Iris pigment epithelial cell (primary cell): ENCODE measurements at regions not wholly inside any gene's neighbourhood (a gene's known extent, or its start where the extent isn't known, plus 50 kb on each side); places are given as distances from the start of the nearest gene placed in this dataset.
"Not testable (repeated sequence)": the region's sequence is repeated elsewhere in the genome, so short reads cannot be mapped to it uniquely, and the experiment has no call there.

Experiments used
- DNase-seq: peaks from one replicate; pipeline ENCODE4 v3.0.0-alpha.2; 2011; ENCODE audit warnings: low read depth

DNA sequence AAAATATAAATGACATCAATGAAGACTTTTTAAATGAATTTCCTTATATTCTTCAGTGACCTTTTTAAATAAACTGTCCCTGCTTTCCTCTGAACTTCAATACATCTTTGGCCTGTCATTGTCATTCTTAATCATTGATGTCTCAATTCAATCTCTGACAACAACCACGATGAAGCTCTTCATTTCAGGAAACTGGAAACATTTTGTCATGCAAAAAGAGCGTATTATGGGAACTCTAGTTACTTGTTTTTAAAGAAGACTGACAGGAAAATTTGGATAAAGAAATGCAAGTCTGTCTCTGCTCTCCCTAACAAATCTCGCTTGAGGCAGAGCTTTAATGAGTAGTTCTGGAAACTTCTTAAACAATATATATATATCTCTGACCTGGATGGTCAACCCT is 535.8 kb upstream of the ADGRL2 start:
- no peak for DNase-seq

DNA sequence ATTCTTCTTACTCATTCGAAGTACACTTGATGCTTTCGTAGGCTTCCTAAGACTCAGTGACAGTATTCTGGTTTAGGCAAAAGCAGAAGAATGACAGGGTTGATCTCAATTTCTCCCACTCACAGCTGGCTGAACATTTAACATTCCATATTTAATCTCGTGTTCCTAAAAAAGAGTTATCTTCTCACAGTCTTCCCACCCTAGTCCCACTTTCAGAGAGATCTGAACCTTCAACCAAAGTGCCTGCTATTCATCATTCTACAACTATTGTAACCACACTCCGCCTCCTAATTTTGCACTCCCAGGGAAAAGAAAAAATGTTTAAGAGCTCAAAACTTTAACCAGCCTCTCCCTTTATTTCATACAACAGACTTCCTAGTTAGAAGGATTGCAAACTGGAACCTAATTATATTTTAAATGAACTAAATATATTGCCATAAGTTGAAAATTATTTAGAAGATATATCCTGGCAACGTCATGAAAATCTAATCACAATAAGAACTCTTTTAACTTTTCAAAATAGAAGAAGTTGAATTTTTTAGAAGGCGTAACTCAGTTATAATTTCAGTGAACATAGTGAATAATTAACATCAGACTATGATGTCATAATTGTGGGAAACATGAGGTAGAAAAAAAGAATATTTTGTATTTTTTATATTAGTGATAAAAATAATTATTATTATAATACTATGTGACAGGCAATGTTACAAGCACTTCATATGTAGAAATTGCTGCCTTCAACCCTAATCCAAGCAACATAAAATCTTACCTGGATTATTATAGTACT is 540.9 kb upstream of the ADGRL2 start:
- DNase-seq: no peak

DNA sequence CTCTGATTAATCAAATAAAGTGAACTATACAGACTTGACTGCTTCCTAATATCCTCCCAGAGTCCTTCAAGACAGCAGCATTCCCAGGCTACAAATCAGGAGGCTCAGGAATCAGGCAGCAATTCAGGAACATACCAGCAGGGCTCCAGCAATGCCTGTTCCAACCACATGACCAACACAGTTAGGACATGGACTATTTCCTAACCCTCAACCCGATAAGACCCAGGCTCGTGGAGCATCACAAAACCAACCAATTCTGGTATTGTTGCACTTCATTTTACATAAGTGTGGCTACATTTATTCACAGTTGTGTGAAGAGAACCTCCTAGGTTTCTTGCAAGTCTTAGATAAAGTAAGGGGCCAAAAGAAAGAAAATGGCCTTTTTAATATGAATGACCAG is 546.2 kb upstream of the ADGRL2 start:
- DNase-seq: peak; percentile 1

DNA sequence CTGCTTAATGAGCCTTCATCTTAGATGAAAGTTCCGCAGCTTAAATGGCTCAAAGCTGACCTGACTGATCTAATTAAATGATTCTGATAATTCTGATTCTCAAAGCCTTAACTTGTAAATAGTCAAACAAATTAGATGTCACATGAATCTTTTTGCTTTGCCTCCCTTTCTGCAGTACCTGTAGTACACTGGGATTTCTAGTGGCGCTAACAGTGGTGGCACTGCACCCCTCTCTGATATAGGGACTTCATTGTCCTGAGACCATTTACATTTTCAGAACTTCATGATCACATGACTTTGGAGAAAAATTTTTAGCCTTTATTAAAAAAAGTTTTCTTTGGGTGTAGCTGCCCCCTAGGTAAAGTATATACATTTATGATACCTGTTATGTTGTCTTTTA is 546.7 kb upstream of the ADGRL2 start:
- DNase-seq: no peak

DNA sequence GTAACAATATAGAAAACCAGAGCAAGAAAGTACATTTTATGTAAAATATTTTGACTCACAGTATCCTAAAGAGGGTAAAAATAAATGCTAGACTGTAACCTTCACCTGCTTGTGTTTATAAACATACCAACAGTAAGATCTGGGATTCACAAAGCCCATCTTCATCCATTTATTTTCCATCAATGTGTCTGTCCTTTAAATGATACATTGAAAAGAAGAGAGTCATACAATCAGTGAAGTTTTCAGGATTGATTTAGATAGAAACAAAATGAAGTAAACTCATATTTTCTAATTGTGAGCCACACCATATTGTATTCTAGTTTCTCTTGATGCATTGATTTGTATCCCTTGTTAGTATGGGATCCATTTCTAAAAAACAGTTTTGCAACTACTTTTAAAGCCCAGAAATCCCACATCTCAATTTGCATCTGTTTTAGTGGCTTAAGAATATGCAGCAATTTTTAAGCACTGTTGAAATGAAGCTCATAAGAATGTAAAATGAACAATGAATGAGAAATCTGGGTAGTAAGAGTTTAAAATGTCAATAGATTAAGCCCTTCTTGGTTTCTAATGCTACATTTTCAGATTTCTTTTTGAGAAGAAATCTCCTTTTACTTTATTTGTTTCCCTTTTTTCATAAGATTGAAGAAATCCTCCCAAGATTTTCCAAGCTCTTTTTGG is 548.1 kb upstream of the ADGRL2 start:
- no peak for DNase-seq

DNA sequence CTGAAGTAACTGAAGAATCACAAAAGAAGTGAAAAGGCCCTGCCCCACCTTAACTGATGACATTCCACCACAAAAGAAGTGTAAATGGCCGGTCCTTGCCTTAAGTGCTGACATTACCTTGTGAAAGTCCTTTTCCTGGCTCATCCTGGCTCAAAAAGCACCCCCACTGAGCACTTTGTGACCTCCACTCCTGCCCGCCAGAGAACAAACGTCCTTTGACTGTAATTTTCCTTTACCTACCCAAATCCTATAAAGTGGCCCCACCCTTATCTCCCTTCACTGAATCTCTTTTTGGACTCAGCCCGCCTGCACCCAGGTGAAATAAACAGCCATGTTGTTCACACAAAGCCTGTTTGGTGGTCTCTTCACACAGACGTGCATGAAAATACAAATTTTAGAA is 549.9 kb upstream of the ADGRL2 start:
- not testable (repeated sequence) for DNase-seq

DNA sequence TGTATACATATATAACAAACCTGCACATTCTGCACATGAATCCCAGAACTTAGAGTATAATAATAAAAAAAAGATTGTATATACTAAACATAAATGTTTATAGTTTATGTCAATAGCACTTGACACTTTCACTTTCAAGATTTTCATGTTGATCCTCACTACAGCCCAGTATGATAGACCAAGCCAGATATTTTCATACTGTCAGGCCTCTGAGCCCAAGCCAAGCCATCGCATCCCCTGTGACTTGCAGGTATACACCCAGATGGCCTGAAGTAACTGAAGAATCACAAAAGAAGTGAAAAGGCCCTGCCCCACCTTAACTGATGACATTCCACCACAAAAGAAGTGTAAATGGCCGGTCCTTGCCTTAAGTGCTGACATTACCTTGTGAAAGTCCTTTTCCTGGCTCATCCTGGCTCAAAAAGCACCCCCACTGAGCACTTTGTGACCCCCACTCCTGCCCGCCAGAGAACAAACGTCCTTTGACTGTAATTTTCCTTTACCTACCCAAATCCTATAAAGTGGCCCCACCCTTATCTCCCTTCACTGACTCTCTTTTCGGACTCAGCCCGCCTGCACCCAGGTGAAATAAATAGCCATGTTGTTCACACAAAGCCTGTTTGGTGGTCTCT is 555.5 kb upstream of the ADGRL2 start:
- not testable (repeated sequence) for DNase-seq

DNA sequence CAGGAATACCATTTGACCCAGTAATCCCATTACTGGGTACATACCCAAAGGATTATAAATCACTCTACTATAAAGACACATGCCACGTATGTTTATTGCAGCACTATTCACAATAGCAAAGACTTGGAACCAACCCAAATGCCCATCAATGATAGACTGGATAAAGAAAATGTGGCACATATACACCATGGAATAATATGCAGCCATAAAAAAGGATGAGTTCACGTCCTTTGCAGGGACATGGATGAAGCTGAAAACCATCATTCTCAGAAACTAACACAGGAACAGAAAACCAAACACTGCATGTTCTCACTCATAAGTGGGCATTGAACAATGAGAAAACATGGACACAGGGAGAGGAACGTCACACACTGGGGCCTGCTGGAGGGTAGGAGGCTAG is 556.1 kb upstream of the ADGRL2 start:
- DNase-seq: not testable (repeated sequence)

DNA sequence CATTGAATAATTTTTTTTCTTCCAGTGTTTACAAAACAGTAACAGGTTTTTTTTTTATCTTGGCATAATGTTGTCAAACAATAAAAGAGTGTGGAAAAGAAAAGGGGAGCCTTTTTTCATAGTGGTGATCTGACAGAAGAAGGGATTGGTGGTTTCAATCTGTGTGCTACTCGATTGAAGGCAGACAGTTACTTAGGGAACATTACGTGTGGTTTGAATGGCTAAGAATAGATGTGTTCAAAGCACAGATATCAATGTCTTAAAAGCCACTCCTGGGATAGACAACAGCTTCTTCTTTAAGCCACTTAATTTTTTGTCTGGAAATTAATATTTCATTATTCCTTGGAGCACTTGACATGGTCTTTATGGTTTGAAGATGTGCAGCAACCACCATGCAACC is 558.6 kb upstream of the ADGRL2 start:
- no peak for DNase-seq

DNA sequence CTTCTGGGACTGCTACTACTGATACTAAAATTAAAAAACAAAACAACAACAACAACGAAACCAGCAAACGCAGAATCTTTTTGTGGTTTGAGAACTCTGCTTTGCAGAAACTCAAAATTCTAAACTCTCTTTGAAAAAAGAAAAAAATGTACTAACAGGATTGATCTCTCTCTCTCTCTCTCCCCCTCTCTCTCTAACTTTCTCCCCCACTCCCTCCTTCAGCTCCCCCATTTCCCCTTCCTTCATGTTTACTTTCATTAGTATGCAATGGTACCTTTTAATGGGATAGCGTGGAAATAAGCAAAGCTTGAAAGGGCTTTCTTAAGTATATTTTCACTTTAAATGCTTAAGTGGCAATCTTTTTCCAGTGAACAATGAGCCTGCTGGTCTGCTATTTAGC is 562.6 kb upstream of the ADGRL2 start:
- DNase-seq: no peak

DNA sequence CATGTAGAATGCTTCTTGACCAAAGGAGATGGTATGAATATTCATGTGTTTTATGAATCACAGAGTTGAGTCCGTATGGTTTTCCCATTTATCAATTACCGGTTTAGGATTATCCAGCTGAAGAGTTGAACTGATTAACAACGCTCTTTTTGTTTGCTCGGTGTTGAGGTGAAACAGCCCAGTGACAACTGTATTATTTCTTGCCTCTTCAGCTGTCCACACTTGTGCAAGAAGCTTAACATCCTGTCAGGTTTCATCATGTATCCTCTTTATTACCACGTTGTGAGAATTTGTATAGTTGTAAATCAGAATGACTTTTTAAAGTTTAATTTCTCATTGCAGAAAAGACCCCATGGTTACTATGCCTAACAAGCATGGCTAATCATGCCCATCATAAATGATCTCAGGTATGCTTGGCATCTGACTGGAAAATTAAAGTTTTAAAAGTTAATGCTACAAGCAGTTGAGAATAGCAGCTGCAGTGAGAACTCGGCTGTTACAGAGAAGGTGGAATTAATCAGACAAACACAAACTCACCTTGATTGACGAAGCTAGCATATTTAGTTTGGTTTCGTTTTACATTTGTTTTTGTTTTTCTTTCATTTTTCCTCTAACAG is 563.2 kb upstream of the ADGRL2 start:
- DNase-seq: no peak

DNA sequence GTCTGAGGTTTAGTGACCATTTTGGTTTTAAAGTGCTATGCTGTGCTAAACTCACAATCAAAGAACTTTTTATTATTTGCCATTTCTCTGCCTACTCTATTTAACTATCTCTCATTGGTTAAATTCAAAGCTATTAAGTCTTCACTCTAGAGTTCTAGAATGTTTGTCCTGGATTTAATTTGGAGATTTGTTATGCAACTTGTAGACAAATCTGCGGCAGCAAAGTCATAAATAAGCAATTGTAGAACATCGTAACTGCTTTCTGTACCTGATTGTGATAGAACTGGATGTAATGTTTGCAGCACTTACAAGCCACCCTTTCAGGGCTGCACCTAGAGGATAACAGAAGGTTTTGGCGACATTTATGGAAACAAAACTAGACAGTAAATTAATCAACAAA is 566.5 kb upstream of the ADGRL2 start:
- no peak for DNase-seq

DNA sequence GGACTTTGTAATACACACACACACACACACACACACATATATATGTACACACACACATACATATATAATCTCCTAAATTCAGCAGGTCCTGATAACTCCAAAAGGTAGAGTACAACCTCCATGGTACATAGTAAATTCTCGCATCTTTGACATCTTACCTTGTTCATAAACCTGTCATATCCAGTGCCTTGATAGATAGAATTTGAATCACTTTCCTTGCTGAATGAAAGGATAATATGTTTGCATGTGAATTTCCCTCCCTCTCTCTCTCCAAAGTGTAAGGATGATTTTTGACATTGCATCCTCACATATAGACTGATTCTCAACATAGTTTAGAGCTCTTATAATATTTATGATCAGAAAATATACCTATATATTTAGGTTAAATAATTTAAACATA is 567.1 kb upstream of the ADGRL2 start:
- DNase-seq: no peak

DNA sequence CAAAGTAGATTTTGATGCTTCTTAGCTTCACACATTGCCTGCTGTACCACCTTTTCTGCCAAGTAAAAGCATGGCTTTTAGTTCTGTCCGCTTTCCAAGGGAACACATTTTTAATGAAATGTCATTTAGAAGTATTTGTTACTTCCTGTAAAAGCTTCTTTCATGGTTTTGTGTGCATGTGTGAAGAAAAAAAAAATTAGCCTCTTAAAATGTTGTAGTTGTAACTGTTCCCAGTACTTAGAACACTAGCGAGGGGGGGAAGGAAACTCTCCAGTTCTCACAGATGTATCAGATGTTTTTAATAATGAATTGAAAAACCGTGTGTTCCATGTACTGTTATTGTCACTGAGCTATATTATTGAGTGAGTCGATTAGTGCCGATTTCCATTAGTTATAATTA is 568.3 kb upstream of the ADGRL2 start:
- DNase-seq: no peak

DNA sequence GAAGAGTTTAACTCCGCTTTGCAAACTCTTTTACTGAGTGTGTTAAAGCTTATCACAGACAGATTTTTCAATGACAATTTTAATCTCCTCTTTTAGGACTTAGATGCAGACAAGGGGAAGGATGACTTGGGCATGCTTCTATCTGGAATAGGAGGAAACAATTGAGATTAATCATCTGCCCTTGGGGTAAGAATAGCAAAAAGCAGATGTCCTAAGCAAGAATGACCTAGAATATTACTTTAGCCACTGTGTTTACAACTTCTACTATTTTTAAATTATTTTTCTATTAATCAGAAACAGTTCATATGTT is 569.0 kb upstream of the ADGRL2 start:
- DNase-seq: no peak

DNA sequence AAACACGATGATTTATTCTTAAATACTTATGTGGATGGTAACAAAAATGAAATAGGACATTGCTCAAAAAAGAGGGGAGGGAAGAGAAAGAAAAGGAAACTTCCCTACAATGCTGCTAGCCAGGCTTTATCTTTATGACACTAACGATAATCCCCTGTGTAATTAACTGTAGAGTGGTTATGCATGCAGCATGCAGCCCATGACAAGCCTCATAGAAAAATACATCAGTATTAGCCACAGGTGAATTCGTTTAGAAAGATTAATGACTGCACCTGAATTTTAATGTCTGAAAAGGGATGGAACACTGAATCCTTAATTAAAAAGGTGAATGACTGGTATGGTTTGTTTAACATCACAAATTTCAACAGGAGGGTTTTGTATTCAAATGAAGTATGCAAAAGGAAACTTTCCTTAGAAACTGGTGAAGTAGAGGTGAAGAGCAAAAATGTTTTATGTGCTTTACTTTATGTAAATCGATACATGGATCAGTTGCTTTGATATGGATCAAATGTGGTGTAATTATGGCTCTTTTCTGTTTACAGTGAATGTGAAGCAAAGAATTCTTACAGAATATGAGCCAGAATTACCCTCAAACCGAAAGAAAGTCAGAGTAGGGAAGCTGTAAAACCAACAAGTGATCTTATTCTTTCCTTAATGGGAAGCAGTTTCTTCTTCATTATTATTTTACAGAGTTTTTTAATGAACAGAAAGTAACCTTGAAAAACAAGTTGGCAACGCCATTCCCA is 569.6 kb upstream of the ADGRL2 start:
- no peak for DNase-seq

DNA sequence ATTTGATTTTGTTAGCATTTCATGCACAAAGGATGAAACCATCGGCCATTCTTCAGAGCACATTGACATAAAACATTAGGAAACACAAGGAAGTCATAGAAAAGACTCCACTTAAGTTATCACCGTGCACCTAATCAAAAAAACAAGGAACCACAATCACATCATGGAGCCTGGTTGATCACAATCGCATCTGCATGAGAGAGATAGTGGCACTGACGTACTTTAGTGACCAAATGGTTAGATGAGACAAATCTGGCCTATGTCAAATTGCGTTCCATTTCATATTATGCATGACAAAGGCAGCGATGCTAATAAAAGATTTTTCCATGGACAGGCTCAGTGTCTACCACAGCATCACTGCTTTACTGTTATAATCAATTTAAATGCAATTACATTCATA is 571.8 kb upstream of the ADGRL2 start:
- DNase-seq: no peak

DNA sequence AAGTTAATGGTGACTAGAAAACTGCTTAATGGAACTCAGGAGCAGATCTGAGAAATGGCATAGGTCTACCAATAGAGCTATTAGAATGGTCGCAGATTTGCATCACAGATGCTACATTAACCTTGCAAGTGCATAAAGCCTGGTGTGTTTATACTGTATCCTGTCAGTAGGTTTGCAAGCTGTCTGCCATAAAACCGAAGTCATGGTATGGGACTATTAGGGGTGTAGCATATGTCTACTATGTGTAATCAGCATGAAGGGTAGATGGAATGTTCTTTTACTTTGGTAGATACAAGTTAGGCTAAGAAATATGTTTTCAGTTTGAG is 574.2 kb upstream of the ADGRL2 start:
- DNase-seq: no peak

DNA sequence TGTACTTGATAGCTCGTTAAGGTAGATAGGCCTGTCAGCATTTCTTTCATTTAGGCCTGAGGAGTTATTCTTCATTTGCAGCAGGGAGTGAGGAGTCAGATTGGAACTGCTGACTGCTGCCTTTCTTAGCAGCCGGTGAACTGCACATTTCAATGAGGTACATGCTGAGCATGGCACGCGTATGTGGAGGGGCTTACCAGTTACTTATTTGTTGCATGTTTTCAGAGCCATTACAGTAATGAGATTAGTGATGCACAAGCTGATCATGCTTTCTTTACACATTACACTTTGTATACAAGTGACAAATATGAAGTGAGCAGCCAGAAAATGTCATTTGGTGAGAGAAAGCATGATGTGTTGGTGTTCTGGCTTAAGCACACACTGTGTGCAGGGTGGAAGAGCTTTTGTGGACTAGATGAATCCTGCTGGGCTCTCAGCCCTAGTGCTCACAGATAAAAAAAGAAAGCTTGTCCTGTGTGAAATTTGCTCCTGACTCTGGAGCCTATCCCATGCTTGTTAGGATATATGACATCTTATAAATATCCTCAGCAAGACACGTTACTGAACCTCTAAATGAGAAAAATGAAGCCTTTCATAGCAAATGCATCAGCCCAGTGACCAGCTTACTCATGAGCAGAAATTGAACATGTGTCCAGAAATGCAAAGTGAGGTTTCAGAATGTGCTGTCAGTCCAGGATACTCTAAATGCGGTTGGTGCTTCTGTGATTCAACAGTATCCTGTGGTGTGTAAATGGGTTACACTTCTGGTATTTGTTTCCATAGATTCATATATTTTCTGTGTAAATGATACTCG is 574.7 kb upstream of the ADGRL2 start:
- DNase-seq: no peak

DNA sequence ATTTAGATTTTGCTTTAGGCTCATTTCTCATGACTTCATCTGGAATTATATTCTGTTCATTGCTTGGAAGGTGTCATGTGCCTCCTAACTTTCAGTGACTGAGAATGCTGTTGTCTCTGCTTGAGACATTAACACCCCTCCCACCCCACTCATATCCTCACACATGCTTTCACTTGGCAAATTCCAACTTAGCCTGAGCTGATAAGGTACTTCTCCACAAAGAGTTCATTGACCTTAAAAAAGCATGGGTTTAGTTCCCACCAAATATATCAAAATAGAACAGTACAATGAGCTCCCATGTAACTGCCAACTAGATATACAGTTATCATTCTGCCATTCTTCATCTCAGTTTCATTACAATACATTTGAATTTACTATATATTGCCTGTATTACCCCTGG is 576.5 kb upstream of the ADGRL2 start:
- DNase-seq: no peak

DNA sequence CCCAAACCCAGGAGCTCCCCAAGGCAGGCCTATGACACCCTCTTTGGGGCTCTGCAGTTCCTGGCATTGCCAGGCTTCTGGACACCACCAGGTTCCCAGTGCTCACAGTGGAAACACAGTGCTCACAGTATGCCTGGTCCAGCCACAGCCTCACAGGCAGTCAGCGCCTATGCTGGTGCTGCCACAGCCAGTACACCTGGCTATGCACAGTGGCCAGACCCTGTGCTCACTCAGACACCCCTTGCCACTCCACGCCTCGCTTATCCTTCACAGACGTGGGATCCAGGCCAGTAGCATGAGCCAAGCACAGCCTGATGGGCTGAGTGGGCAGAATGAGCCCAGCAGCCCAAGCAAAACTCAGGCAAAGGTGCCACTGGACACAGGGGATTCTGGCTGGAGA is 579.2 kb upstream of the ADGRL2 start:
- DNase-seq: no peak

DNA sequence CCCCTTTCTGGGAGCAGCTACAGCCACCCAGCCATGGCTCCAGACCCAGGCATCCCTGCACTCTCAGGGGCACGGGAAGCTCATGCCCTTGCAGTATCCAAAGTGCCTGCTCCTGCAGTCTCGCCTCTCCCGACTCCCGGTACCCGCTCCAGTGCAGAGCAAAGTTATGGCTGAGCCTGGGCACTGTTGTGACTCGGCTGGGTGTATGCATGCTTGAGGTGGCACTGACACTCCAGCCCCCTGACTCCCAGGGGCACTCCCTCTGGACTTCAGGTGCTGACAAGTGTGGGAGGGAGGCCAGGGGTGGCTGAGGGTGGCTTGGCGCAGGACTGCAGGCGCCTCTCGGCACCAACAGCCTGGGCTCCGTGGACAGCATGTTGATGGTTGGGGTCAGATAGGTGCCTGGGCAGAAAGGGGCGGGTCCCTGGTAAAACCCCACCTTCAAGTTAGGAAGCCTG is 580.1 kb upstream of the ADGRL2 start:
- no peak for DNase-seq
